Stimulated activated CD4-positive, alpha-beta T cell treated with anti-CD3 and anti-CD28 coated beads, Interleukin-15, amount 100 ng/mL, for 48 hours (primary cell): ENCODE measurements at regions not wholly inside any gene's neighbourhood (a gene's known extent, or its start where the extent isn't known, plus 50 kb on each side); places are given as distances from the start of the nearest gene placed in this dataset.

Source experiments
- DNase-seq, 2 donors: peaks; one replicate each; pipeline ENCODE4 v3.0.0-alpha.2; 2020; ENCODE audit warnings: low read depth in 2 of 2

GRCh38 chr2:6281524-6281923 is 584.2 kb downstream of the CMPK2 start:
- DNase-seq, result no peak

GRCh38 chr2:6283259-6283658 is 582.4 kb downstream of the CMPK2 start:
- no peak for DNase-seq

GRCh38 chr2:6287406-6287805 is 578.3 kb downstream of the CMPK2 start:
- no peak for DNase-seq

GRCh38 chr2:6288791-6289190 is 576.9 kb downstream of the CMPK2 start:
- no peak for DNase-seq

GRCh38 chr2:6290217-6291015 is 575.3 kb downstream of the CMPK2 start:
- DNase-seq, result no peak

GRCh38 chr2:6294791-6295190 is 570.9 kb downstream of the CMPK2 start:
- DNase-seq, result no peak

GRCh38 chr2:6297238-6297637 is 568.5 kb downstream of the CMPK2 start:
- DNase-seq, result no peak

- DNase-seq, result no peak
These were observed 564.3 kb downstream of the CMPK2 start for GRCh38 chr2:6301426-6301825.

GRCh38 chr2:6308986-6309385 is 556.7 kb downstream of the CMPK2 start:
- DNase-seq, result no peak

GRCh38 chr2:6309415-6310255 is 556.1 kb downstream of the CMPK2 start:
- no peak for DNase-seq

- no peak for DNase-seq
These were observed 555.2 kb downstream of the CMPK2 start for GRCh38 chr2:6310256-6311215.

GRCh38 chr2:6312367-6312766 is 553.3 kb downstream of the CMPK2 start:
- no peak for DNase-seq

- no peak for DNase-seq
These were observed 551.3 kb downstream of the CMPK2 start for GRCh38 chr2:6314218-6314960.

GRCh38 chr2:6325616-6326015 is 540.1 kb downstream of the CMPK2 start:
- no peak for DNase-seq

GRCh38 chr2:6326958-6327357 is 538.7 kb downstream of the CMPK2 start:
- no peak for DNase-seq

- DNase-seq, result no peak
These were observed 528.8 kb downstream of the CMPK2 start for GRCh38 chr2:6336752-6337471.

GRCh38 chr2:6337472-6337820 is 528.3 kb downstream of the CMPK2 start:
- no peak for DNase-seq

- DNase-seq, result no peak
These were observed 524.0 kb downstream of the CMPK2 start for GRCh38 chr2:6341588-6342129.

- no peak for DNase-seq
These were observed 523.3 kb downstream of the CMPK2 start for GRCh38 chr2:6342273-6342920.

GRCh38 chr2:6343076-6343475 is 522.6 kb downstream of the CMPK2 start:
- DNase-seq, result no peak
